AG04449 (cell line): ENCODE measurements at regions not wholly inside any gene's neighbourhood (a gene's known extent, or its start where the extent isn't known, plus 50 kb on each side); places are given as distances from the start of the nearest gene placed in this dataset.
"Not testable (repeated sequence)": the region's sequence is repeated elsewhere in the genome, so short reads cannot be mapped to it uniquely, and the experiment has no call there.

ENCODE experiments used
- CTCF ChIA-PET: fragments of 350-600 bp; formaldehyde crosslinking; extraction: SDS; loops from one replicate; lab custom pipeline; 2021; ENCODE audit warnings: antibody characterized with exemption; lab: Yijun Ruan, JAX
- POLR2A ChIA-PET: fragments of 400-600, 350-600 bp; formaldehyde crosslinking; extraction: SDS; loops from one replicate; lab custom pipeline; 2020; ENCODE audit warnings: antibody characterized with exemption, inconsistent platforms; lab: Yijun Ruan, JAX
- DNase-seq: peaks from one replicate; pipeline ENCODE4 v3.0.0-alpha.2; 2010; ENCODE audit warnings: low read depth, low spot score
- H3K4me3 ChIP-seq: 2 replicates; pipeline ENCODE4 v1.5.1; 2011; ENCODE audit warnings: low read depth, mild to moderate bottlenecking, control low read depth, low read length
- TF ChIP-seq, protein P1 (sequence below): IDR thresholded peaks from one replicate; pipeline ENCODE4 v1.5.1; 2011; ENCODE audit warnings: mild to moderate bottlenecking, moderate library complexity, low read length, control low read depth, inconsistent platforms; ENCODE audit not compliant: insufficient read depth; ENCODE audit errors: missing control alignments

DNA sequence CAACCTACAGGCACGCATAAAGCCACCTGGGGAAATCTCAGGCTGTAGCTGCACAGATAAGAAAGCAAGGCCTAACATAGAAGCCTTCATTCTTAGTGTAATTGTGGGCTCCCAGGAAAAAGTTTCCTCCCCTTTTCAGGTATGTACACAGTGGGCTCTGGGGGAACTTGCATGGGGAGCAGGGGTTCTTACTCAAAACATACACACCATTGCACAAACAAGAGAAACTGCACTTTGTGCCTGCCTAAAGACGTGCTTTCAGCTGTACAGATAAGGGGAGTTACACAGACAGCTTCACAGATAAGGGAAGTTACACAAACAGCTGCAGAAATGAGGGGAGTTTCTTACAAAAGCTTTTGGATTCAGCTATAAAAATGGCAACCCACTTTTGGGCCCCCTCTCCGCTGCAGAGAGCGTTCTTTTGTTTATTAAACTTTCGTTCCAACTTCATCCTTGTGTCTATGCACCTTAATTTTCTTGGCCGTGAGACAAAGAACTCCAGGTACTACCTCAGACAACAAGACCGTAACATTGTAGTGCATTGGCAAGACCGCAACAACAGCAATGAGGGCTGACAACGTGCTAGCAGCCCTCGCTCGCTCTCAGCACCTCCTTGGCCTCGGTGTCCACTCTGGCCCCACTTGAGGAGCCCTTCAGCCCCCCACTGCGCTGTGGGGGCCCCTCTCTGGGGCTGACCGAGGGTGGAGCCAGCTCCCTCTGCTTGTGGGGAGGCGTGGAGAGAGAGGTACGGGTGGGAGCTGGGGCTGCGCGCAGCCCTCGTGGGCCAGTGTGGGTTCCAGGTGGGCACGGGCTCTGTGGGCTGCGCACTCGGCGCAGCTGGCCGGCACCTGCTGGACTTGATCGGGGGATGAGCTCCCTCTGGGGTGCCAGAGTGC, 317.5 kb downstream of the RAPGEF2 start:
- TF ChIP-seq, protein P1, sequence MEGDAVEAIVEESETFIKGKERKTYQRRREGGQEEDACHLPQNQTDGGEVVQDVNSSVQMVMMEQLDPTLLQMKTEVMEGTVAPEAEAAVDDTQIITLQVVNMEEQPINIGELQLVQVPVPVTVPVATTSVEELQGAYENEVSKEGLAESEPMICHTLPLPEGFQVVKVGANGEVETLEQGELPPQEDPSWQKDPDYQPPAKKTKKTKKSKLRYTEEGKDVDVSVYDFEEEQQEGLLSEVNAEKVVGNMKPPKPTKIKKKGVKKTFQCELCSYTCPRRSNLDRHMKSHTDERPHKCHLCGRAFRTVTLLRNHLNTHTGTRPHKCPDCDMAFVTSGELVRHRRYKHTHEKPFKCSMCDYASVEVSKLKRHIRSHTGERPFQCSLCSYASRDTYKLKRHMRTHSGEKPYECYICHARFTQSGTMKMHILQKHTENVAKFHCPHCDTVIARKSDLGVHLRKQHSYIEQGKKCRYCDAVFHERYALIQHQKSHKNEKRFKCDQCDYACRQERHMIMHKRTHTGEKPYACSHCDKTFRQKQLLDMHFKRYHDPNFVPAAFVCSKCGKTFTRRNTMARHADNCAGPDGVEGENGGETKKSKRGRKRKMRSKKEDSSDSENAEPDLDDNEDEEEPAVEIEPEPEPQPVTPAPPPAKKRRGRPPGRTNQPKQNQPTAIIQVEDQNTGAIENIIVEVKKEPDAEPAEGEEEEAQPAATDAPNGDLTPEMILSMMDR: no peak
- no peak for DNase-seq
- CTCF ChIA-PET: interaction anchor here (1.1 kb wide), 1 partner anchor 24 kb away, joined by 3 read pairs; no protein-coding TSS in a partner anchor
- POLR2A ChIA-PET: no interaction called here
- H3K4me3 ChIP-seq: no peak overlapping the region

DNA sequence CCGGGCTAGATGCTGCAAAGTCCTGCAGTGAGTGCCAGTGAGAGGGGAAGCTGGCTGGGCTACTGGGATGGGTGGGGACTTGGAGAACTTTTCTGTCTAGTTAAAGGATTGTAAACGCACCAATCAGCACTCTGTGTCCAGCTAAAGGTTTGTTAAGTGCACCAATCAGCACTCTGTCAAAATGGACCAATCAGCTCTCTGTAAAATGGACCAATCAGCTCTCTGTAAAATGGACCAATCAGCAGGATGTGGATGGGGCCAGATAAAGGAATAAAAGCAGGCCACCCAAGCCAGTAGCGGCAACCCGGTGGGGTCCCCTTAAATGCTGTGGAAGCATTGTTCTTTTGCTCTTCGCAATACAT, 318.2 kb downstream of the RAPGEF2 start:
- CTCF ChIA-PET: interaction anchor here (1.1 to 2.1 kb wide), 2 partner anchors 12 to 25 kb away, joined by 3 to 5 read pairs; no protein-coding TSS in a partner anchor
- POLR2A ChIA-PET, DNase-seq, H3K4me3 ChIP-seq: not testable (repeated sequence)

DNA sequence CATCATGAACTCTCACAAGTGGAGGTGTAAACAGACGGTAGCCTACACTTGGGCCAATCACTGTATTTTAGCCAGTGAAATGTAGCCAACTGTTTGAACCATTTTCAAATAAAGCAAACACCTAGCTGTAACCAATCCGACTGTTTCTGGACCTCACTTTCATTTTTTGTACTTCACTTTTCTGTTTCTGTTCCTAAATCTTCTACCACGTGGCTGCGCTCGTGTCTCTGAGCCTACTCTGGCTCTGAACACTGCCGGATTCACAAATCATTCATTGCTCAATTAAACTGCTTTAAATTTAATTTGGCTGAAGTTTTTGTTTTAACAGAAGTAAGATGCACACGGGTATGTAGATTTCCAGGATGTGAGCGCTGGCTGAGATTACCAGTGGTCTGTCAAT, 319.1 kb downstream of the RAPGEF2 start:
- H3K4me3 ChIP-seq: no peak overlapping the region
- POLR2A ChIA-PET: no interaction called here
- CTCF ChIA-PET: interaction anchor here (1.5 to 2.1 kb wide), 2 partner anchors 11 to 194 kb away, joined by 3 to 5 read pairs; no protein-coding TSS in a partner anchor
- TF ChIP-seq, protein P1: no peak
- DNase-seq: no peak

DNA sequence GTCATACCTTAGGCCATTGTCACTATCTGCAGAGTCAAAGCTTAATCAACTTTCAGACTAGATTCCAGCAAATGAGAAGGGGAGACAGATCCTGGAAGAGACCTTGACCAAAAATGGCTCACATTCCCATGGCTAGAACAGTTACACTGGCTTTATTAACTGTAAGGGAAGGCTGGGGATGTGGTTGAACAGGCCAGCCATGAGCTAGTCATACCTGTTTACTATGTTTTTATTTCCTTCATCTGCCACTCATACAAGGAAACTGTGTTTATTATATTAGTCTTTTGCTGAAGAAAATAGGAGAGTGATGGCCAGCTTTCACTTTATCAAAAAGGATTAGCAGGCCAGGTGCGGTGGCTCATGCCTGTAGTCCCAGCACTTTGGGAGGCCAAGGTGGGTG, 319.7 kb downstream of the RAPGEF2 start:
- DNase-seq: no peak
- ChIA-PET POLR2A (no interaction called here), CTCF (interaction anchor here (1.5 to 2.1 kb wide), 2 partner anchors 11 to 194 kb away, joined by 3 to 5 read pairs; no protein-coding TSS in a partner anchor)
- TF ChIP-seq, protein P1: no peak
- no peak overlapping the region for H3K4me3 ChIP-seq

DNA sequence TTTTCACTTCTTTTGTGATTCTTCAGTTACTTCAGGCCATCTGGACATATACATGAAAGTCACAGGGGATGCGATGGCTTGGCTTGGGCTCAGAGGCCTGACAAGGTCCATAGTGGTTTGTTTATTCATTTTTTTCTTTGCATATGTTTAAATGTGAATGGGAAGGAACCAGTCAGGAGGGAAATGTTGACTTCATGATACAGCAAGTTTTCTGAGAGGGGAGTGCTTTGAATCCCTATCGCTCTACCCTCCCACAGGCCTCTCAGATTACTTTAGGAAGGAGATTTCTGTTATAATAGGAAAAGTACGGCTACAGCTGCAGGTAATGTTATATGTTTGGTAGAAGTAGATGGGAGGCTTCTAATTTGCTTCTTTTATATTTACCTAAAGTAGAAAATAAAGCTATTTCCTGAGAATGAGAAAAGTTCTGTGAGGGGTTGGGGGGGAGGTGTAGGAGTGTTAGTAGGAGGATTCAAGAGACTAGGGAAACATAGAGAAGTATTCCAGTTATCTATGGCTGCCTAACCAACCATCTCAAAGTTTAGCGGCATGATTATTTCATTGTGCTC, 322.9 kb downstream of the RAPGEF2 start:
- DNase-seq: no peak
- CTCF ChIA-PET: interaction anchor here (0.7 kb wide), 1 partner anchor 24 kb away, joined by 3 read pairs; no protein-coding TSS in a partner anchor
- TF ChIP-seq, protein P1: no peak
- POLR2A ChIA-PET: no interaction called here
- H3K4me3 ChIP-seq: no peak overlapping the region

DNA sequence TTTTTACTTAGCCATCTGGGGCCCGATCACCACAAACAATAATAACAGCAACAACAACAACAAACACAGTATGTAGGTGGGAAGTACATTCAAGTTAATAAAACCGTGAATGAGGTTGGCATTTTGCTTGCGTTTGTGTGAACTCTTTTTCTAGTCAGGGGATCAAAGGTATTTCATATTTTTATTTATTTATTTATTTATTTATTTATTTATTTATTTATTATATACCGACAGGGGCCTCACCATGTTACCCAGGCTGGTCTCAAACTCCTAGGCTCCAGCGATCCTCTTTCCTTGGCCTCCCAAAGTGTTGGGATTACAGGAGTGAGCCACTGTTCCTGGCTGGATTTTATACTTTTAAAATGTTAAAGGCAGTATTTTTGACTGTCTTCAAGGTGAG, 325.4 kb downstream of the RAPGEF2 start:
- ChIA-PET CTCF (no interaction called here), POLR2A (no interaction called here)
- no peak for DNase-seq
- TF ChIP-seq, protein P1: no peak
- H3K4me3 ChIP-seq: no peak overlapping the region
